ENCODE measurements at regions not wholly inside any gene's neighbourhood (a gene's known extent, or its start where the extent isn't known, plus 50 kb on each side); places are given as distances from the start of the nearest gene placed in this dataset.

DNA sequence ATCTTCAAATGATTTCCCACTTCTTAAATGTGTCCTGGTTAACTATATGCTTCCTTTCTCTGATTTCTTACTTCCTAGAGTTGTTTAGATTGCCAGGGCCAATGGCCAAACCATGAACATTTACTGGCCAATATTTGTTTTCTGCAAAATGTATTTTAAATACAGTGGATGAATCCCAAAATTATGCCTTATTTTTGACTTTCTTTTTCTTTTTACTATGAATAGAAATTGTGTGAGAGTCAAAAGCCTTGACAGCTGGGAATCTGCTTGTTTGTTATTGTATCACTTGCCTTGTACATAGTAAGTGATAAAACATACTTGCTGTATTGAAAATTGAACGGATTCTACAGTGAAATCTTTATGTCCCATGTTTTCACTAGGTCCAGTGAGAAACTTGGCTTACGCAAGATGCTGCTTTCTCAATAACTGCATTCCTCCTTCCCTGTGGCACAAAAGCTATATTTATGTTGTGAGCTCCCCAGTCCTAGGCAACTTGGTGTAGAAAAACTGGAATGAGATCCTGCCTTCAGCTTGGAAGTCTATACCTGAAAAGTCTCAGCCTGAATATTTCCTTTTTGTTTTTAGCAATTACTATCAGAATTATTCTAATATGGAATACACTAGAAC, 295.2 kb downstream of the EPHA7 start (continued):
- TF ChIP-seq, protein P1, sequence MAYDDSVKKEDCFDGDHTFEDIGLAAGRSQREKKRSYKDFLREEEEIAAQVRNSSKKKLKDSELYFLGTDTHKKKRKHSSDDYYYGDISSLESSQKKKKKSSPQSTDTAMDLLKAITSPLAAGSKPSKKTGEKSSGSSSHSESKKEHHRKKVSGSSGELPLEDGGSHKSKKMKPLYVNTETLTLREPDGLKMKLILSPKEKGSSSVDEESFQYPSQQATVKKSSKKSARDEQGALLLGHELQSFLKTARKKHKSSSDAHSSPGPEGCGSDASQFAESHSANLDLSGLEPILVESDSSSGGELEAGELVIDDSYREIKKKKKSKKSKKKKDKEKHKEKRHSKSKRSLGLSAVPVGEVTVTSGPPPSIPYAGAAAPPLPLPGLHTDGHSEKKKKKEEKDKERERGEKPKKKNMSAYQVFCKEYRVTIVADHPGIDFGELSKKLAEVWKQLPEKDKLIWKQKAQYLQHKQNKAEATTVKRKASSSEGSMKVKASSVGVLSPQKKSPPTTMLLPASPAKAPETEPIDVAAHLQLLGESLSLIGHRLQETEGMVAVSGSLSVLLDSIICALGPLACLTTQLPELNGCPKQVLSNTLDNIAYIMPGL (CRISPR knock-in tag; IDR thresholded peaks at IDR 0.05; ENCODE audit: borderline replicate concordance), result no peak
- TF ChIP-seq RNF2 (IDR thresholded peaks at IDR 0.05; ENCODE audit: borderline replicate concordance, low read depth) (no peak), TP53 (CRISPR knock-in tag; IDR thresholded peaks at IDR 0.05) (no peak)

DNA sequence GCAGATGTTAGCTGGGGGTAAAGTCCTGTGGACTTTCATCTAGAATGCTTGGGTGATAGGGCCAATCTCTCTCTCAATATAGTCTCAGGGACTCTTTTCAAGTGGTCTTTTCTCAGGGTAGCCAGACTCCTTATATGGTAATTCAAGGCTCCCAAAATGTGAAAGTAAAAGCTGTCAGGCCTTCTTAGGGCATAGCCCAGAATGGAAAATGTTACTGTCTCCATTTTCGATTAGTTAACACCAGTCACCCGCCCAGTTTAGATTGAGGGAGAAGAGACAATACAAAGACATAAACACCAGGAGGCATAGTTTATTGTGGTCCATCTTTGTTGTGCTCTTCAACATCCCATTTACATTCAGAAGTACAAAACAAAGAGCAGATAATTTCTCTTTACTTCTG, 295.8 kb downstream of the EPHA7 start:
- Histone ChIP-seq H3K4me1 (no peaks in the 10 kb centered on the region), H3K27ac (no peak overlapping the region), H3K9me3 (no peaks in the 10 kb centered on the region), H3K4me2 (no peak overlapping the region), H3K4me3 (no peak overlapping the region)
- FAIRE-seq (no peak), DNase-seq (ENCODE audit: low read depth in 1 of 2, low spot score in 1 of 2) (no peak), ATAC-seq (no peak)
- ChIA-PET POLR2A (no interaction called here), CTCF (no interaction called here)
- 6% methylated on average over 2 of the region's 2 CpGs for WGBS (ENCODE audit: missing lambda C conversion rate)
- TF ChIP-seq MAZ (IDR thresholded peaks at IDR 0.05; ENCODE audit: borderline replicate concordance, low read depth, low read length), result no peak
- no peak for TF ChIP-seq HEYL (CRISPR knock-in tag; IDR thresholded peaks at IDR 0.05)
- TF ChIP-seq FOXS1 (CRISPR knock-in tag; IDR thresholded peaks at IDR 0.05), result no peak
- no peak for TF ChIP-seq JUN (IDR thresholded peaks at IDR 0.05)
- no peak for TF ChIP-seq KDM5A (IDR thresholded peaks at IDR 0.05)
- TF ChIP-seq RAD21 (conservative IDR thresholded peaks at IDR 0.05 in 1 of 2, IDR thresholded peaks at IDR 0.05 in 1 of 2), result no peak
- TF ChIP-seq, protein P2, sequence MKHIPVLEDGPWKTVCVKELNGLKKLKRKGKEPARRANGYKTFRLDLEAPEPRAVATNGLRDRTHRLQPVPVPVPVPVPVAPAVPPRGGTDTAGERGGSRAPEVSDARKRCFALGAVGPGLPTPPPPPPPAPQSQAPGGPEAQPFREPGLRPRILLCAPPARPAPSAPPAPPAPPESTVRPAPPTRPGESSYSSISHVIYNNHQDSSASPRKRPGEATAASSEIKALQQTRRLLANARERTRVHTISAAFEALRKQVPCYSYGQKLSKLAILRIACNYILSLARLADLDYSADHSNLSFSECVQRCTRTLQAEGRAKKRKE (CRISPR knock-in tag; IDR thresholded peaks at IDR 0.05; ENCODE audit: low read depth), result no peak
- no peak for TF ChIP-seq NR3C1 (IDR thresholded peaks at IDR 0.05)
- TF ChIP-seq ZSCAN20 (CRISPR knock-in tag; IDR thresholded peaks at IDR 0.05), result no peak
- no peak for TF ChIP-seq MYC (IDR thresholded peaks at IDR 0.05; ENCODE audit: borderline replicate concordance, low read length)
- no peak for TF ChIP-seq RFX5 (IDR thresholded peaks at IDR 0.05)
- TF ChIP-seq RCOR1 (IDR thresholded peaks at IDR 0.05; ENCODE audit: low read depth, low read length), result no peak
- TF ChIP-seq RARB (CRISPR knock-in tag; IDR thresholded peaks at IDR 0.05), result no peak
- TF ChIP-seq JUNB (IDR thresholded peaks at IDR 0.05), result no peak
- no peak for TF ChIP-seq FOSB (CRISPR knock-in tag; IDR thresholded peaks at IDR 0.05)
- TF ChIP-seq TFCP2L1 (CRISPR knock-in tag; IDR thresholded peaks at IDR 0.05), result no peak

GRCh38 chr6:93120154-93120742, 299.1 kb downstream of the EPHA7 start:
- DNase-seq (ENCODE audit: low read depth in 1 of 2, low spot score in 1 of 2), result no peak
- ChIA-PET POLR2A (no interaction called here), CTCF (no interaction called here)
- TF ChIP-seq NPAS2 (CRISPR knock-in tag; IDR thresholded peaks at IDR 0.05; ENCODE audit: borderline replicate concordance) (no peak), TFCP2L1 (CRISPR knock-in tag; IDR thresholded peaks at IDR 0.05) (no peak), POLR2A (IDR thresholded peaks at IDR 0.05; ENCODE audit: low read length) (no peak), ZFP36 (IDR thresholded peaks at IDR 0.05; ENCODE audit: borderline replicate concordance, partially characterized antibody) (no peak), JUNB (IDR thresholded peaks at IDR 0.05) (no peak), HOXA7 (CRISPR knock-in tag; IDR thresholded peaks at IDR 0.05) (no peak), ZSCAN20 (CRISPR knock-in tag; IDR thresholded peaks at IDR 0.05) (no peak), NFE2L2 (conservative IDR thresholded peaks at IDR 0.05; ENCODE audit: low read length) (no peak), FOSB (CRISPR knock-in tag; IDR thresholded peaks at IDR 0.05) (no peak), HEYL (CRISPR knock-in tag; IDR thresholded peaks at IDR 0.05) (no peak)
- TF ChIP-seq, protein P2 (CRISPR knock-in tag; IDR thresholded peaks at IDR 0.05; ENCODE audit: low read depth), result no peak
- no peak for FAIRE-seq
- ATAC-seq, result no peak
- Histone ChIP-seq H3K27ac (no peak overlapping the region), H3K4me3 (no peak overlapping the region), H3K4me1 (no peaks in the 10 kb centered on the region), H3K9me3 (no peaks in the 10 kb centered on the region), H3K4me2 (no peak overlapping the region)
- WGBS (ENCODE audit: missing lambda C conversion rate), result 15% methylated on average over 1 of the region's 1 CpG
